ENCODE measurements at regions not wholly inside any gene's neighbourhood (a gene's known extent, or its start where the extent isn't known, plus 50 kb on each side); places are given as distances from the start of the nearest gene placed in this dataset.
A peak's percentile ranks its signal among the peaks of the same experiment; 100 is the strongest.
"Not testable (repeated sequence)": the region's sequence is repeated elsewhere in the genome, so short reads cannot be mapped to it uniquely, and the experiment has no call there.

DNA sequence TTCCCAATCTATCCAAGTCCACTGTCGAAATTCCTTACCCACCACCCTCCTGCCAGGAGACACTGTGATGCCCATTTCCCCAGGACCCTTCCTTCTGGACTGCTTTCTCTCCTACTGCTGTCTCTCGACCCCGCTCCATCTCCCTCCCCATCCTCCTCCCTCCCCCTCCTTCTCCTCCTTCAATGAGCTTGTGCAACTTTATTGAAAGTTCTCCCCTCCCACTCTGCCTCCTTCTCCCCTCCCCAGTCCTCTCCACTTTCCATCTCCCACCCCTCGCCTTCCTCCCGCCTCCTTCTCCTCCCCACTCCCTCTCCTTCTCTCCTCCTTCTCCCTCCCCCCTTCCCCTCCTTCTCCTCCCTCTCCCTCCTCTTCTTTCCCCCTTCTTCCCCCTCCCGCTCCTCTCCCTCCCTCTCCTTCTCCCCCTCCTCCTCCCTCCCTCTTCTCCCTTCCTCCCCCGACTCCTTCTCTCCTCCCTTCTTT is 116.6 kb upstream of the FAT1 start:
- DNase-seq = no peak
- ChIA-PET POLR2A (no interaction called here), CTCF (no interaction called here)
- no peaks in the 10 kb centered on the region for H3K4me1 ChIP-seq (ENCODE audit: control extremely low read depth in 1 of 4, control insufficient read depth in 4 of 4, insufficient read depth in 4 of 4, low read length in 3 of 4)
- H3K4me3 ChIP-seq (ENCODE audit: control insufficient read depth in 1 of 7, extremely low read depth in 1 of 7, insufficient read depth in 4 of 7, low read depth in 2 of 7, low read length in 6 of 7) = no peak overlapping the region
- no peaks in the 10 kb centered on the region for H3K36me3 ChIP-seq (ENCODE audit: control insufficient read depth in 4 of 4, insufficient read depth in 4 of 4, low read length in 3 of 4)
- H3K9me3 ChIP-seq (ENCODE audit: control extremely low read depth in 1 of 5, control insufficient read depth in 4 of 5, insufficient read depth in 2 of 5, low read depth in 1 of 5, low read length in 4 of 5) = no peaks in the 10 kb centered on the region
- H3K27me3 ChIP-seq (replicated peaks in 2 of 5; ENCODE audit: control insufficient read depth in 4 of 5, insufficient read depth in 5 of 5, low read length in 4 of 5) = no peaks in the 10 kb centered on the region
- 97% methylated on average over 5 of the region's 7 CpGs for WGBS (ENCODE audit: insufficient coverage)
- H3K27ac ChIP-seq (ENCODE audit: insufficient read depth in 1 of 2, low read depth in 1 of 2, low read length in 2 of 2, poor library complexity in 1 of 2, severe bottlenecking in 2 of 2) = no peak overlapping the region

DNA sequence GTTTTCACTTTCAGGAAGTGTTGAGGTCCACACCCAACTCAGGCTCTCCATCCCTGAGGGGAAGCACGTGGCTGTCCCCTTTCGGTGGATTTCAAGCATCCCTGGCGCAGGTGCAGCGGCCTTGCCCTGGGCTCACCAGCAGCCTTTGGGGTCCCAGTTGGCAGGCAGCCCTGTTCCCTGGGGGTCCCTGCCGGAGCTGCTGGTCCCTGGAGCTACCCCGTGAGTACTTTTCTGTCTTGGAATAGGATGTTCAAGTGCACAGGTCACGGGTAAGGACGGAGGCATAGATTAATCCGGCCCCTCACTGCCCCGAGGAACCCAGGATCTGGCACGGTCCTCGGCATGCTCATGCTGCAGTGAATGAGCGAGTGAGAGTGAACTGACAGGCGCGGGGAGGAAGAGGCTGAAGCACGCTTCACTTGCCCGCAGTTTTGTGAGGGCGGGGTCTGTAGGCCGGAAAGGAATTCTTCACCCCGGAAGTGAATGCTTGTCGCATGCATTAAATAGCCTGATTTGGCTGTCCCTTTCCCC is 117.2 kb upstream of the FAT1 start:
- H3K36me3 ChIP-seq (ENCODE audit: control insufficient read depth in 4 of 4, insufficient read depth in 4 of 4, low read length in 3 of 4) = no peaks in the 10 kb centered on the region
- DNase-seq = no peak
- ChIA-PET POLR2A (no interaction called here), CTCF (no interaction called here)
- no peaks in the 10 kb centered on the region for H3K27me3 ChIP-seq (replicated peaks in 2 of 5; ENCODE audit: control insufficient read depth in 4 of 5, insufficient read depth in 5 of 5, low read length in 4 of 5)
- no peaks in the 10 kb centered on the region for H3K4me1 ChIP-seq (ENCODE audit: control extremely low read depth in 1 of 4, control insufficient read depth in 4 of 4, insufficient read depth in 4 of 4, low read length in 3 of 4)
- whole genome bisulfite sequencing (ENCODE audit: insufficient coverage) = 90% methylated on average over 21 of the region's 21 CpGs
- H3K4me3 ChIP-seq (ENCODE audit: control insufficient read depth in 1 of 7, extremely low read depth in 1 of 7, insufficient read depth in 4 of 7, low read depth in 2 of 7, low read length in 6 of 7) = no peak overlapping the region
- H3K9me3 ChIP-seq (ENCODE audit: control extremely low read depth in 1 of 5, control insufficient read depth in 4 of 5, insufficient read depth in 2 of 5, low read depth in 1 of 5, low read length in 4 of 5) = no peaks in the 10 kb centered on the region
- H3K27ac ChIP-seq (ENCODE audit: insufficient read depth in 1 of 2, low read depth in 1 of 2, low read length in 2 of 2, poor library complexity in 1 of 2, severe bottlenecking in 2 of 2) = no peak overlapping the region

DNA sequence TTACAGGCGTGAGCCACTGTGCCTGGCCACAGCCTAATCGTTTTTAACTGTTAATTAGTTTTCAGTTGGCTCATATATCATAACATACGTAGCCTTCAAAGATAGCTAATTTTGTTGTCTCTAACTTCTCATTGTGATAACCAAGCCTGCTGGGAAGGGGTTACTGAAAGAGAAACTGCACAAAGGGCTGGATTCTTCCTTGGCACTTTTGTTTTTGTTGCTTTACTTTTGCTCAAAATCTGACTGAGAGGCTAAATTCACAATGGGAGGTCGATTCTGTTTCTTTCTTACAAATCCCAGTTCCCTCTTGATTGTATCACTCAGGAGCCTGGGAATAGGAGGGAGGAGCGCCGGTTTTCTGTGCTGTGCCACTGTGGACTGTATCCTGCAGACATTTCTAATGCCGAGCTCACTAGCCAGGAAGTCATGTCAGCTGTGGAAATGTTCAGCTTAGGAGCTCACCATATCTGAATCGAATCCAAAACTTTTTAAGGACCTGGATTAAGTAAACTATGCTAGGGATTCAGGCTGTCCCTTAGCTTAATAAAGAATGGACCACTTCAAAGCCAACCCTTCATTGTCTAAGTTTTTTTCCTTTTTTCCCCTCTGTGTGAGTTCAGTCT is 120.5 kb upstream of the FAT1 start:
- no peak for DNase-seq
- Histone ChIP-seq H3K27ac (ENCODE audit: insufficient read depth in 1 of 2, low read depth in 1 of 2, low read length in 2 of 2, poor library complexity in 1 of 2, severe bottlenecking in 2 of 2) (peak overlapping the region in 1 of 2 experiments; percentile 70), H3K4me3 (ENCODE audit: control insufficient read depth in 1 of 7, extremely low read depth in 1 of 7, insufficient read depth in 4 of 7, low read depth in 2 of 7, low read length in 6 of 7) (no peak overlapping the region), H3K36me3 (ENCODE audit: control insufficient read depth in 4 of 4, insufficient read depth in 4 of 4, low read length in 3 of 4) (no peaks in the 10 kb centered on the region), H3K9me3 (ENCODE audit: control extremely low read depth in 1 of 5, control insufficient read depth in 4 of 5, insufficient read depth in 2 of 5, low read depth in 1 of 5, low read length in 4 of 5) (no peaks in the 10 kb centered on the region), H3K27me3 (replicated peaks in 2 of 5; ENCODE audit: control insufficient read depth in 4 of 5, insufficient read depth in 5 of 5, low read length in 4 of 5) (no peaks in the 10 kb centered on the region), H3K4me1 (ENCODE audit: control extremely low read depth in 1 of 4, control insufficient read depth in 4 of 4, insufficient read depth in 4 of 4, low read length in 3 of 4) (no peaks in the 10 kb centered on the region)
- CTCF ChIA-PET = no interaction called here
- 72% methylated on average over 6 of the region's 8 CpGs for WGBS (ENCODE audit: insufficient coverage)
- POLR2A ChIA-PET = interaction anchor here (0.6 kb wide), 1 partner anchor 67 kb away, joined by 3 read pairs; no protein-coding TSS in a partner anchor

DNA sequence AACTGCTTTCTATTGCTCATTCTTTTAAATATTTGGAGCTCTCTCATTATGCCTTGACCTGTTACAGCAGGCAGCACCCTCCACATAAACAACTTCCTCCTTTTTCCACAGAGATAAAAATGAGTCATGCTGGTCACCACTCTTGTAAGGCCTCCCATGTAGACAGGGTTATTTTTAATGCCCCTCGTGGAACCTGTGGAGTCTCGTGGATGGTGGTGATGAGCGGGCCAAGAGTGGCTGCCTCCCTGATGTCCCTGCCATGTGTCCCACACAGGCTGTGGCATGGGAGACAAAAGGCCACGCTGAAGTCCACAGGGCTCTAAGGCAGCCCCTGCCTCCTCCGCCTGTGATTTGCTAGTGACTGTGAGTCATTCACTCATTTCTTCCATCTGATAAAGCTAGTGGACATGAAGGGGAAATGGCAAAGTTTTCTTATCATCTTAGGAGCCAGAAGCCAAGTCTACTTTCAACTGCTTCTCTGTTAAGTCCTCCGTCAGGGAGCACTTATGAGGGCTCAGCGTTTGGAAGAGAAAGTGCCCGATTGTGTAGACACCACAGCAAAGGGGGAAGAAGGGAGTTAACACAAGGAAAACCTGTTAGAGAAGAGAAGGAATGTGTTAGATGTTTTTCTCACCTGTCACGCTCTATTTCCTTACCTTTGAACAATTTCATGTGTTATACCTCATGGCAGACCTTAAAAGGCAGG is 121.6 kb upstream of the FAT1 start:
- H3K27ac ChIP-seq (ENCODE audit: insufficient read depth in 1 of 2, low read depth in 1 of 2, low read length in 2 of 2, poor library complexity in 1 of 2, severe bottlenecking in 2 of 2) = peak overlapping the region in 1 of 2 experiments; percentile 70
- no peaks in the 10 kb centered on the region for H3K27me3 ChIP-seq (replicated peaks in 2 of 5; ENCODE audit: control insufficient read depth in 4 of 5, insufficient read depth in 5 of 5, low read length in 4 of 5)
- no peaks in the 10 kb centered on the region for H3K36me3 ChIP-seq (ENCODE audit: control insufficient read depth in 4 of 4, insufficient read depth in 4 of 4, low read length in 3 of 4)
- peak in 2 of 3 donors; percentile 27 to 28 for DNase-seq
- 80% methylated on average over 5 of the region's 9 CpGs for WGBS (ENCODE audit: insufficient coverage)
- H3K9me3 ChIP-seq (ENCODE audit: control extremely low read depth in 1 of 5, control insufficient read depth in 4 of 5, insufficient read depth in 2 of 5, low read depth in 1 of 5, low read length in 4 of 5) = no peaks in the 10 kb centered on the region
- no peaks in the 10 kb centered on the region for H3K4me1 ChIP-seq (ENCODE audit: control extremely low read depth in 1 of 4, control insufficient read depth in 4 of 4, insufficient read depth in 4 of 4, low read length in 3 of 4)
- ChIA-PET CTCF (no interaction called here), POLR2A (no interaction called here)
- H3K4me3 ChIP-seq (ENCODE audit: control insufficient read depth in 1 of 7, extremely low read depth in 1 of 7, insufficient read depth in 4 of 7, low read depth in 2 of 7, low read length in 6 of 7) = no peak overlapping the region

DNA sequence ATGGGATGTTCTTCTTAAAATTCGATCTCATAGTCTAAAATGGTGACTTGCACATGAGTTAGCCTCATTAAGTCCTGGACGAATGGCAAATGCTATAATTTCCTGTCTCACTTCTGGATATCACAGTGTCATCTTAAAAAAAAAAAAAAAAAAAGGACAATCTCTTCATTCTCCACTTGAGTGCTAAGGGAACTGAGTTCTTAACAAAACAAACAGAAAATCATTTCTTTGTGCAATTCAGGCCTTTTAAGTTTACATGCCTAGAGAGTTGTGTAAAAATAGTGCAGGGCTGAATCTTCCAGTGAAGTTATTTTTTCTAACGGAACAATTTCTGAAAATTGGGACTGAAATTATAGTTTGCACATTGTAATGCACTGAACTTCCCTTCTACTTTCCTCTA is 122.8 kb upstream of the FAT1 start:
- ChIA-PET POLR2A (no interaction called here), CTCF (no interaction called here)
- Histone ChIP-seq H3K27me3 (replicated peaks in 2 of 5; ENCODE audit: control insufficient read depth in 4 of 5, insufficient read depth in 5 of 5, low read length in 4 of 5) (no peaks in the 10 kb centered on the region), H3K4me1 (ENCODE audit: control extremely low read depth in 1 of 4, control insufficient read depth in 4 of 4, insufficient read depth in 4 of 4, low read length in 3 of 4) (no peaks in the 10 kb centered on the region), H3K4me3 (ENCODE audit: control insufficient read depth in 1 of 7, extremely low read depth in 1 of 7, insufficient read depth in 4 of 7, low read depth in 2 of 7, low read length in 6 of 7) (no peak overlapping the region), H3K9me3 (ENCODE audit: control extremely low read depth in 1 of 5, control insufficient read depth in 4 of 5, insufficient read depth in 2 of 5, low read depth in 1 of 5, low read length in 4 of 5) (no peaks in the 10 kb centered on the region), H3K36me3 (ENCODE audit: control insufficient read depth in 4 of 4, insufficient read depth in 4 of 4, low read length in 3 of 4) (no peaks in the 10 kb centered on the region), H3K27ac (ENCODE audit: insufficient read depth in 1 of 2, low read depth in 1 of 2, low read length in 2 of 2, poor library complexity in 1 of 2, severe bottlenecking in 2 of 2) (no peak overlapping the region)
- 75% methylated on average over 2 of the region's 3 CpGs for WGBS (ENCODE audit: insufficient coverage)
- DNase-seq = no peak

DNA sequence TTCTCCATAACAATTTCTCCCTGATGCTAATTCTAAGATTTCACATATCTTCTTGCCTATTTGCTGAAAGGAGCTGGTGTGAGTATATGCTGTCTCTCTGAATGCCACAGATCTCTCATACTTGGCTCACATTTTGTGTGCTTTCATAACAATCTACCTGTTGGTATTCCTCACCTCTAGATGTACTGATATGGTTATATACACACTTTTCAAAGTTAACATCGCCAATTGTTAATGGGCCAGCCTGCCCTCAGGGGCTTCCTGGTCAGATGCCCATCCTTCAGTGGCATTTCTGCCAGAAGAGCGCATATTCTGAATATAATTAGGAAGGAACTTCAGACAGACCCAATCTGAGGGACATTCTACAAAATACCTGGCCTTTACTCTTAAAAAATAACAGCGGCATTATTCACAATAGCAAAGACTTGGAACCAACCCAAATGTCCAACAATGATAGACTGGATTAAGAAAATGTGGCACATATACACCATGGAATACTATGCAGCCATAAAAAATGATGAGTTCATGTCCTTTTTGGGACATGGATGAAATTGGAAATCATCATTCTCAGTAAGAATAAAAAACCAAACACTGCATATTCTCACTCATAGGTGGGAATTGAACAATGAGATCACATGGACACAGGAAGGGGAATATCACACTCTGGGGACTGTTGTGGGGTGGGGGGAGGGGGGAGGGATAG is 123.9 kb upstream of the FAT1 start:
- H3K9me3 ChIP-seq (ENCODE audit: control extremely low read depth in 1 of 5, control insufficient read depth in 4 of 5, insufficient read depth in 2 of 5, low read depth in 1 of 5, low read length in 4 of 5); POLR2A ChIA-PET; DNase-seq; H3K27me3 ChIP-seq (replicated peaks in 2 of 5; ENCODE audit: control insufficient read depth in 4 of 5, insufficient read depth in 5 of 5, low read length in 4 of 5); H3K36me3 ChIP-seq (ENCODE audit: control insufficient read depth in 4 of 4, insufficient read depth in 4 of 4, low read length in 3 of 4); H3K27ac ChIP-seq (ENCODE audit: insufficient read depth in 1 of 2, low read depth in 1 of 2, low read length in 2 of 2, poor library complexity in 1 of 2, severe bottlenecking in 2 of 2); H3K4me1 ChIP-seq (ENCODE audit: control extremely low read depth in 1 of 4, control insufficient read depth in 4 of 4, insufficient read depth in 4 of 4, low read length in 3 of 4); CTCF ChIA-PET; H3K4me3 ChIP-seq (ENCODE audit: control insufficient read depth in 1 of 7, extremely low read depth in 1 of 7, insufficient read depth in 4 of 7, low read depth in 2 of 7, low read length in 6 of 7): not testable (repeated sequence)
- 100% methylated on average over 2 of the region's 3 CpGs for WGBS (ENCODE audit: insufficient coverage)

DNA sequence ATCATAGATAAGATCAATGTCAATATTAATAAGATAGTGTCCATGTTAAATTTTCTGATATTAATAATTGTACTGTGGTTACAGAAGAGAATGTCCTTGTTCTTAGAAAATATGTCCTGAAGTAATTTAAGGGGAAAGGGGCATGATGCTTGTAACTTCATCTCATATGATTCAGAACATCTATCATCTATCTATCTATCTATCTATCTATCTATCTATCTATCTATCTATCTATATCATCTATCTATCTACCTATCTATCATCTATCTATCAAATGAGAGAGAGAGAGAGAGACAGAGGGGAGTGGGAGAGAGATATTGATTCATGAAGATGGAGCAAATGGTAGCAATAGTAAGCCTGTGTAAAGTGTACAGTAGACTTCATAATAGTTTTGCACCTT is 124.8 kb upstream of the FAT1 start:
- DNase-seq = no peak
- no peaks in the 10 kb centered on the region for H3K9me3 ChIP-seq (ENCODE audit: control extremely low read depth in 1 of 5, control insufficient read depth in 4 of 5, insufficient read depth in 2 of 5, low read depth in 1 of 5, low read length in 4 of 5)
- no peak overlapping the region for H3K27ac ChIP-seq (ENCODE audit: insufficient read depth in 1 of 2, low read depth in 1 of 2, low read length in 2 of 2, poor library complexity in 1 of 2, severe bottlenecking in 2 of 2)
- H3K36me3 ChIP-seq (ENCODE audit: control insufficient read depth in 4 of 4, insufficient read depth in 4 of 4, low read length in 3 of 4) = no peaks in the 10 kb centered on the region
- H3K4me1 ChIP-seq (ENCODE audit: control extremely low read depth in 1 of 4, control insufficient read depth in 4 of 4, insufficient read depth in 4 of 4, low read length in 3 of 4) = no peaks in the 10 kb centered on the region
- ChIA-PET POLR2A (no interaction called here), CTCF (no interaction called here)
- H3K4me3 ChIP-seq (ENCODE audit: control insufficient read depth in 1 of 7, extremely low read depth in 1 of 7, insufficient read depth in 4 of 7, low read depth in 2 of 7, low read length in 6 of 7) = no peak overlapping the region
- no peaks in the 10 kb centered on the region for H3K27me3 ChIP-seq (replicated peaks in 2 of 5; ENCODE audit: control insufficient read depth in 4 of 5, insufficient read depth in 5 of 5, low read length in 4 of 5)
